ENCODE measurements at regions not wholly inside any gene's neighbourhood (a gene's known extent, or its start where the extent isn't known, plus 50 kb on each side); places are given as distances from the start of the nearest gene placed in this dataset.

DNA sequence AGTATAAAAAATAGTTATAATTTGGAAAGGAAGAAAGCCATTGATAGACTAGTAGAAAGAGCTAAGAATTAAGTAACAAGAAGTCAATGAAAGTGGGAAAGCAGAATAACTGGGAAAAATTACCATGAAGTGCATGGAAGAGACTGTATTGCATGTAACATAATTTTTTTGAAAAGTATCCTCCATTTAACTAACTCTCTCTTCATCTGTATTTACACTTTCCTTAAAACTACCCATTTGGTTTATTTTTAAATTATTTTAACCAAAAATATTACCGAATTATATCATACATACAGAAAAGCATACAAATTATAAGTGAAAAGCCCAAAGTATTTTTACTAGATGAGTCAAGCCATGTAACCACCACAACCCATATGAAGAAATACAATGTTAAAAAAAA lies 1009.9 kb upstream of the SEMA6D start:
- TF ChIP-seq, protein P1, sequence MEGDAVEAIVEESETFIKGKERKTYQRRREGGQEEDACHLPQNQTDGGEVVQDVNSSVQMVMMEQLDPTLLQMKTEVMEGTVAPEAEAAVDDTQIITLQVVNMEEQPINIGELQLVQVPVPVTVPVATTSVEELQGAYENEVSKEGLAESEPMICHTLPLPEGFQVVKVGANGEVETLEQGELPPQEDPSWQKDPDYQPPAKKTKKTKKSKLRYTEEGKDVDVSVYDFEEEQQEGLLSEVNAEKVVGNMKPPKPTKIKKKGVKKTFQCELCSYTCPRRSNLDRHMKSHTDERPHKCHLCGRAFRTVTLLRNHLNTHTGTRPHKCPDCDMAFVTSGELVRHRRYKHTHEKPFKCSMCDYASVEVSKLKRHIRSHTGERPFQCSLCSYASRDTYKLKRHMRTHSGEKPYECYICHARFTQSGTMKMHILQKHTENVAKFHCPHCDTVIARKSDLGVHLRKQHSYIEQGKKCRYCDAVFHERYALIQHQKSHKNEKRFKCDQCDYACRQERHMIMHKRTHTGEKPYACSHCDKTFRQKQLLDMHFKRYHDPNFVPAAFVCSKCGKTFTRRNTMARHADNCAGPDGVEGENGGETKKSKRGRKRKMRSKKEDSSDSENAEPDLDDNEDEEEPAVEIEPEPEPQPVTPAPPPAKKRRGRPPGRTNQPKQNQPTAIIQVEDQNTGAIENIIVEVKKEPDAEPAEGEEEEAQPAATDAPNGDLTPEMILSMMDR (IDR thresholded peaks at IDR 0.05; ENCODE audit: low read depth, low read length, missing input control) = no peak
- TF ChIP-seq RAD21 (IDR thresholded peaks at IDR 0.05) = no peak
